ENCODE measurements at regions not wholly inside any gene's neighbourhood (a gene's known extent, or its start where the extent isn't known, plus 50 kb on each side); places are given as distances from the start of the nearest gene placed in this dataset.
"Not testable (repeated sequence)": the region's sequence is repeated elsewhere in the genome, so short reads cannot be mapped to it uniquely, and the experiment has no call there.

- no peak for DNase-seq
- no peak overlapping the region for H3K4me3 ChIP-seq (ENCODE audit: low read depth in 2 of 2, low read length in 1 of 2)
- no peak overlapping the region for H3K9ac ChIP-seq
- H3K36me3 ChIP-seq (replicated peaks in 1 of 2; ENCODE audit: control insufficient read depth in 1 of 2, insufficient read depth in 2 of 2, low read length in 1 of 2), result no peaks in the 10 kb centered on the region
- 100% methylated on average over 2 of the region's 3 CpGs for WGBS (ENCODE audit: low lambda C conversion rate)
- peaks cover 0 to 8% of the 10 kb centered on the region in 2 experiments; a peak in 1 of 4 replicates for H3K4me1 ChIP-seq (ENCODE audit: control insufficient read depth in 1 of 2, insufficient read depth in 2 of 2, low read depth in 1 of 2, low read length in 1 of 2)
- no peaks in the 10 kb centered on the region for H3K79me2 ChIP-seq (ENCODE audit: insufficient read depth)
- ChIA-PET POLR2A (no interaction called here), CTCF (interaction anchor here (0.6 kb wide), 1 partner anchor 378 kb away, joined by 3 read pairs; no protein-coding TSS in a partner anchor)
- H2AFZ ChIP-seq (ENCODE audit: low read depth), result 0 out of 2 replicates have a peak overlapping the region, but pooled peaks have one; percentile 49
- no peaks in the 10 kb centered on the region for H3F3A ChIP-seq (replicated peaks; ENCODE audit: insufficient read depth)
- peak overlapping the region in 1 of 2 experiments; percentile 7; a peak in 2 of 4 replicates for H3K27ac ChIP-seq (ENCODE audit: low read depth in 2 of 2, low read length in 1 of 2)
- no peaks in the 10 kb centered on the region for H4K20me1 ChIP-seq (ENCODE audit: insufficient read depth)
- H3K4me2 ChIP-seq, result peak overlapping the region; percentile 29
- H3K27me3 ChIP-seq (ENCODE audit: insufficient read depth), result no peaks in the 10 kb centered on the region; the same call in 1 of the 2 replicates
- TF ChIP-seq PBX3 (IDR thresholded peaks at IDR 0.05) (no peak), EZH2phosphoT487 (IDR thresholded peaks at IDR 0.05; ENCODE audit: borderline replicate concordance, low read depth) (no peak), SIN3A (IDR thresholded peaks at IDR 0.05; ENCODE audit: borderline replicate concordance, low read depth, low read length) (no peak), EP300 (IDR thresholded peaks at IDR 0.05; ENCODE audit: borderline replicate concordance in 1 of 2, low read depth in 1 of 2, low read length in 1 of 2) (no peak), GATA2 (CRISPR knock-in tag; IDR thresholded peaks at IDR 0.05) (no peak), MAX (IDR thresholded peaks at IDR 0.05; ENCODE audit: low read depth) (no peak), RCOR1 (IDR thresholded peaks at IDR 0.05; ENCODE audit: low read length) (no peak), CTCF (IDR thresholded peaks at IDR 0.05) (no peak), YY1 (IDR thresholded peaks at IDR 0.05; ENCODE audit: low read depth) (no peak), RXRA (IDR thresholded peaks at IDR 0.05; ENCODE audit: borderline replicate concordance, low read depth) (no peak), MXI1 (IDR thresholded peaks at IDR 0.05; ENCODE audit: low read depth, low read length) (no peak), SMC3 (IDR thresholded peaks at IDR 0.05; ENCODE audit: low read depth, low read length) (no peak), RAD21 (IDR thresholded peaks at IDR 0.05; ENCODE audit: low read length) (no peak)
- no peaks in the 10 kb centered on the region for H3K9me3 ChIP-seq
- no peaks in the 10 kb centered on the region for H3K9me2 ChIP-seq
These were observed 484.5 kb upstream of the PROK2 start for GRCh38 chr3:72269475-72269874.

- H3K4me3 ChIP-seq (ENCODE audit: low read depth in 2 of 2, low read length in 1 of 2); H3K9ac ChIP-seq; H3K9me2 ChIP-seq; H3K4me2 ChIP-seq; H3K4me1 ChIP-seq (ENCODE audit: control insufficient read depth in 1 of 2, insufficient read depth in 2 of 2, low read depth in 1 of 2, low read length in 1 of 2); H3K27me3 ChIP-seq (ENCODE audit: insufficient read depth); H3K36me3 ChIP-seq (replicated peaks in 1 of 2; ENCODE audit: control insufficient read depth in 1 of 2, insufficient read depth in 2 of 2, low read length in 1 of 2); H2AFZ ChIP-seq (ENCODE audit: low read depth); CTCF ChIA-PET; H3K27ac ChIP-seq (ENCODE audit: low read depth in 2 of 2, low read length in 1 of 2); H3F3A ChIP-seq (replicated peaks; ENCODE audit: insufficient read depth); DNase-seq; H4K20me1 ChIP-seq (ENCODE audit: insufficient read depth); H3K79me2 ChIP-seq (ENCODE audit: insufficient read depth); H3K9me3 ChIP-seq; POLR2A ChIA-PET: not testable (repeated sequence)
- WGBS (ENCODE audit: low lambda C conversion rate), result 78% methylated on average over 7 of the region's 7 CpGs
These were observed 482.1 kb upstream of the PROK2 start for GRCh38 chr3:72266921-72267524.
